H1 (cell line): ENCODE measurements at regions not wholly inside any gene's neighbourhood (a gene's known extent, or its start where the extent isn't known, plus 50 kb on each side); places are given as distances from the start of the nearest gene placed in this dataset.

Experiments
- BRCA1 ChIP-seq: IDR thresholded peaks from 2 replicates; pipeline ENCODE4 v1.6.1; 2012; ENCODE audit warnings: low read depth, low read length, improper control_type of control experiment
- MAFK ChIP-seq: IDR thresholded peaks from 2 replicates; pipeline ENCODE4 v1.6.1; 2012; ENCODE audit warnings: low read depth, mild to moderate bottlenecking, improper control_type of control experiment, low read length
- NANOG ChIP-seq: IDR thresholded peaks from 2 replicates; pipeline ENCODE4 v1.6.1; 2011; ENCODE audit warnings: low read length, low read depth, mild to moderate bottlenecking, inconsistent platforms; ENCODE audit not compliant: insufficient read depth, poor library complexity, severe bottlenecking
- RBBP5 ChIP-seq: IDR thresholded peaks from 2 replicates; pipeline ENCODE4 v1.7.1; 2012; ENCODE audit warnings: low read depth, mild to moderate bottlenecking, inconsistent platforms, low read length, moderate library complexity, borderline replicate concordance
- SP1 ChIP-seq: IDR thresholded peaks from 2 replicates; pipeline ENCODE4 v1.6.1; 2011; ENCODE audit warnings: low read depth, low read length
- SRF ChIP-seq: IDR thresholded peaks from 2 replicates; pipeline ENCODE4 v1.6.1; 2011; ENCODE audit warnings: mild to moderate bottlenecking, low read depth, low read length, moderate library complexity
- TF ChIP-seq, protein P1 (sequence below): fragments of 300-600 bp; sonication (generic); IDR thresholded peaks from 2 replicates; pipeline ENCODE4 v1.7.1; 2012; ENCODE audit warnings: low read length, moderate library complexity, mild to moderate bottlenecking, inconsistent platforms; ENCODE audit not compliant: insufficient replicate concordance

DNA sequence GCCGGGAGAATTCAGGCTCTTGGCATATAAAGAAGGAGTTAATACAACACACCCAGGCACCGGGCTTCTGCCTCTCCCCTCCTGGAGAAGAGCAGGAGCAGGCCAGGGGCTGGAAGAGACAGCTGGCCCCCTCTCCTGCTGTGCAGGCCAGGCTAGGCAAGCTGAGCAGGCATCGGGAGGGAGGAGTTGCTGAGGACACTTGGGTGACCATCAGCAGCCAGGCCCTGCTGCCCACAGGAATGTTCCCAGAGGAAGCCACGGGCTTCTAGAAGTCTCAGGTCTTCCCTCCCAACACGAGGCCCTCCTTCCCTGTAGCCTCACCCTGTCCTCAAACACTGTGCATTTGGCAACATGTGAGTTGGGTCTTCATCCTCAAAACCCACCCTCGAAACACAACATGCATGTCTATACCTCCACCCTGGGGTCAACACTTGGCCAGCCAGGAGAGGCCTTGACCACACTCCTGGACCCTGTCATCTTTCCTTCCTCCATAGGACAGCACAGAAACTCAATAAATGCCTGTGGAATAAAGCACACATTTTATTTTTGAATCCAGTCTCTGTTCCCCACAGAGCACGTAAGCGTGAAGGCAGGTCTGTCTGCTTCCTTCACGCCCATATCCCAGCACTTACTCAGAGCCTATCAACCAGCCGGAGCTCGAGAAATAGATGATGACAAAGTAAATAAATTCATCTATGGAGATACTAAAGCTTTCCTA, 433.8 kb upstream of the ID2 start (continued):
- TF ChIP-seq NANOG (no peak), SP1 (no peak), RBBP5 (no peak), BRCA1 (no peak), SRF (no peak), MAFK (no peak)
- TF ChIP-seq, protein P1, sequence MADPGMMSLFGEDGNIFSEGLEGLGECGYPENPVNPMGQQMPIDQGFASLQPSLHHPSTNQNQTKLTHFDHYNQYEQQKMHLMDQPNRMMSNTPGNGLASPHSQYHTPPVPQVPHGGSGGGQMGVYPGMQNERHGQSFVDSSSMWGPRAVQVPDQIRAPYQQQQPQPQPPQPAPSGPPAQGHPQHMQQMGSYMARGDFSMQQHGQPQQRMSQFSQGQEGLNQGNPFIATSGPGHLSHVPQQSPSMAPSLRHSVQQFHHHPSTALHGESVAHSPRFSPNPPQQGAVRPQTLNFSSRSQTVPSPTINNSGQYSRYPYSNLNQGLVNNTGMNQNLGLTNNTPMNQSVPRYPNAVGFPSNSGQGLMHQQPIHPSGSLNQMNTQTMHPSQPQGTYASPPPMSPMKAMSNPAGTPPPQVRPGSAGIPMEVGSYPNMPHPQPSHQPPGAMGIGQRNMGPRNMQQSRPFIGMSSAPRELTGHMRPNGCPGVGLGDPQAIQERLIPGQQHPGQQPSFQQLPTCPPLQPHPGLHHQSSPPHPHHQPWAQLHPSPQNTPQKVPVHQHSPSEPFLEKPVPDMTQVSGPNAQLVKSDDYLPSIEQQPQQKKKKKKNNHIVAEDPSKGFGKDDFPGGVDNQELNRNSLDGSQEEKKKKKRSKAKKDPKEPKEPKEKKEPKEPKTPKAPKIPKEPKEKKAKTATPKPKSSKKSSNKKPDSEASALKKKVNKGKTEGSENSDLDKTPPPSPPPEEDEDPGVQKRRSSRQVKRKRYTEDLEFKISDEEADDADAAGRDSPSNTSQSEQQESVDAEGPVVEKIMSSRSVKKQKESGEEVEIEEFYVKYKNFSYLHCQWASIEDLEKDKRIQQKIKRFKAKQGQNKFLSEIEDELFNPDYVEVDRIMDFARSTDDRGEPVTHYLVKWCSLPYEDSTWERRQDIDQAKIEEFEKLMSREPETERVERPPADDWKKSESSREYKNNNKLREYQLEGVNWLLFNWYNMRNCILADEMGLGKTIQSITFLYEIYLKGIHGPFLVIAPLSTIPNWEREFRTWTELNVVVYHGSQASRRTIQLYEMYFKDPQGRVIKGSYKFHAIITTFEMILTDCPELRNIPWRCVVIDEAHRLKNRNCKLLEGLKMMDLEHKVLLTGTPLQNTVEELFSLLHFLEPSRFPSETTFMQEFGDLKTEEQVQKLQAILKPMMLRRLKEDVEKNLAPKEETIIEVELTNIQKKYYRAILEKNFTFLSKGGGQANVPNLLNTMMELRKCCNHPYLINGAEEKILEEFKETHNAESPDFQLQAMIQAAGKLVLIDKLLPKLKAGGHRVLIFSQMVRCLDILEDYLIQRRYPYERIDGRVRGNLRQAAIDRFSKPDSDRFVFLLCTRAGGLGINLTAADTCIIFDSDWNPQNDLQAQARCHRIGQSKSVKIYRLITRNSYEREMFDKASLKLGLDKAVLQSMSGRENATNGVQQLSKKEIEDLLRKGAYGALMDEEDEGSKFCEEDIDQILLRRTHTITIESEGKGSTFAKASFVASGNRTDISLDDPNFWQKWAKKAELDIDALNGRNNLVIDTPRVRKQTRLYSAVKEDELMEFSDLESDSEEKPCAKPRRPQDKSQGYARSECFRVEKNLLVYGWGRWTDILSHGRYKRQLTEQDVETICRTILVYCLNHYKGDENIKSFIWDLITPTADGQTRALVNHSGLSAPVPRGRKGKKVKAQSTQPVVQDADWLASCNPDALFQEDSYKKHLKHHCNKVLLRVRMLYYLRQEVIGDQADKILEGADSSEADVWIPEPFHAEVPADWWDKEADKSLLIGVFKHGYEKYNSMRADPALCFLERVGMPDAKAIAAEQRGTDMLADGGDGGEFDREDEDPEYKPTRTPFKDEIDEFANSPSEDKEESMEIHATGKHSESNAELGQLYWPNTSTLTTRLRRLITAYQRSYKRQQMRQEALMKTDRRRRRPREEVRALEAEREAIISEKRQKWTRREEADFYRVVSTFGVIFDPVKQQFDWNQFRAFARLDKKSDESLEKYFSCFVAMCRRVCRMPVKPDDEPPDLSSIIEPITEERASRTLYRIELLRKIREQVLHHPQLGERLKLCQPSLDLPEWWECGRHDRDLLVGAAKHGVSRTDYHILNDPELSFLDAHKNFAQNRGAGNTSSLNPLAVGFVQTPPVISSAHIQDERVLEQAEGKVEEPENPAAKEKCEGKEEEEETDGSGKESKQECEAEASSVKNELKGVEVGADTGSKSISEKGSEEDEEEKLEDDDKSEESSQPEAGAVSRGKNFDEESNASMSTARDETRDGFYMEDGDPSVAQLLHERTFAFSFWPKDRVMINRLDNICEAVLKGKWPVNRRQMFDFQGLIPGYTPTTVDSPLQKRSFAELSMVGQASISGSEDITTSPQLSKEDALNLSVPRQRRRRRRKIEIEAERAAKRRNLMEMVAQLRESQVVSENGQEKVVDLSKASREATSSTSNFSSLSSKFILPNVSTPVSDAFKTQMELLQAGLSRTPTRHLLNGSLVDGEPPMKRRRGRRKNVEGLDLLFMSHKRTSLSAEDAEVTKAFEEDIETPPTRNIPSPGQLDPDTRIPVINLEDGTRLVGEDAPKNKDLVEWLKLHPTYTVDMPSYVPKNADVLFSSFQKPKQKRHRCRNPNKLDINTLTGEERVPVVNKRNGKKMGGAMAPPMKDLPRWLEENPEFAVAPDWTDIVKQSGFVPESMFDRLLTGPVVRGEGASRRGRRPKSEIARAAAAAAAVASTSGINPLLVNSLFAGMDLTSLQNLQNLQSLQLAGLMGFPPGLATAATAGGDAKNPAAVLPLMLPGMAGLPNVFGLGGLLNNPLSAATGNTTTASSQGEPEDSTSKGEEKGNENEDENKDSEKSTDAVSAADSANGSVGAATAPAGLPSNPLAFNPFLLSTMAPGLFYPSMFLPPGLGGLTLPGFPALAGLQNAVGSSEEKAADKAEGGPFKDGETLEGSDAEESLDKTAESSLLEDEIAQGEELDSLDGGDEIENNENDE: no peak
